ENCODE measurements at regions not wholly inside any gene's neighbourhood (a gene's known extent, or its start where the extent isn't known, plus 50 kb on each side); places are given as distances from the start of the nearest gene placed in this dataset.
"Not testable (repeated sequence)": the region's sequence is repeated elsewhere in the genome, so short reads cannot be mapped to it uniquely, and the experiment has no call there.

- peaks cover 2% of the 10 kb centered on the region for H3K36me3 Mint-ChIP-seq (ENCODE audit: low read depth)
- H3K4me1 Mint-ChIP-seq (ENCODE audit: low read depth), result no peaks in the 10 kb centered on the region
- no peak overlapping the region for H3K27ac Mint-ChIP-seq
- intact Hi-C loops (cut with micrococcal nuclease), result no loop called here
- H3K27me3 Mint-ChIP-seq (ENCODE audit: insufficient read depth), result peaks cover 2% of the 10 kb centered on the region
- H3K4me3 Mint-ChIP-seq, result no peak overlapping the region
- no peak for DNase-seq (ENCODE audit: low spot score)
- H3K9me3 Mint-ChIP-seq, result no peaks in the 10 kb centered on the region
Observed at GRCh38 chr6:153984811-153985210, 54.2 kb upstream of the OPRM1 start.

GRCh38 chr6:153980171-153980570 is 58.9 kb upstream of the OPRM1 start:
- Mint-ChIP-seq H3K4me1 (ENCODE audit: low read depth) (no peaks in the 10 kb centered on the region), H3K27me3 (ENCODE audit: insufficient read depth) (peaks cover 2% of the 10 kb centered on the region), H3K27ac (no peak overlapping the region), H3K9me3 (no peaks in the 10 kb centered on the region), H3K36me3 (ENCODE audit: low read depth) (peaks cover 2% of the 10 kb centered on the region), H3K4me3 (no peak overlapping the region)
- no peak for DNase-seq (ENCODE audit: low spot score)
- intact Hi-C loops (cut with micrococcal nuclease), result no loop called here

GRCh38 chr6:153978911-153979548 is 60.0 kb upstream of the OPRM1 start:
- H3K27me3 Mint-ChIP-seq (ENCODE audit: insufficient read depth); H3K36me3 Mint-ChIP-seq (ENCODE audit: low read depth); DNase-seq (ENCODE audit: low spot score); H3K9me3 Mint-ChIP-seq; H3K4me3 Mint-ChIP-seq; H3K4me1 Mint-ChIP-seq (ENCODE audit: low read depth); intact Hi-C loops (cut with micrococcal nuclease); H3K27ac Mint-ChIP-seq: not testable (repeated sequence)

- H3K36me3 Mint-ChIP-seq (ENCODE audit: low read depth), result no peaks in the 10 kb centered on the region
- no peaks in the 10 kb centered on the region for H3K9me3 Mint-ChIP-seq
- H3K4me3 Mint-ChIP-seq, result no peak overlapping the region
- peaks cover 3% of the 10 kb centered on the region for H3K27me3 Mint-ChIP-seq (ENCODE audit: insufficient read depth)
- H3K4me1 Mint-ChIP-seq (ENCODE audit: low read depth), result no peaks in the 10 kb centered on the region
- DNase-seq (ENCODE audit: low spot score), result no peak
- intact Hi-C loops (cut with micrococcal nuclease), result no loop called here
- no peak overlapping the region for H3K27ac Mint-ChIP-seq
Observed at GRCh38 chr6:153976921-153977693, 61.9 kb upstream of the OPRM1 start.

GRCh38 chr6:153966001-153966400 is 73.0 kb upstream of the OPRM1 start:
- no peaks in the 10 kb centered on the region for H3K9me3 Mint-ChIP-seq

GRCh38 chr6:153963352-153963751 is 75.7 kb upstream of the OPRM1 start:
- H3K9me3 Mint-ChIP-seq, result no peaks in the 10 kb centered on the region
- intact Hi-C loops (cut with micrococcal nuclease), result no loop called here
- H3K4me3 Mint-ChIP-seq, result no peak overlapping the region
- no peaks in the 10 kb centered on the region for H3K36me3 Mint-ChIP-seq (ENCODE audit: low read depth)
- H3K27ac Mint-ChIP-seq, result no peak overlapping the region
- DNase-seq (ENCODE audit: low spot score), result no peak
- H3K4me1 Mint-ChIP-seq (ENCODE audit: low read depth), result no peaks in the 10 kb centered on the region
- H3K27me3 Mint-ChIP-seq (ENCODE audit: insufficient read depth), result no peaks in the 10 kb centered on the region

More at GRCh38 chr6:153966001-153966400, 73.0 kb upstream of the OPRM1 start:
- DNase-seq (ENCODE audit: low spot score), result no peak
- Mint-ChIP-seq H3K27me3 (ENCODE audit: insufficient read depth) (no peaks in the 10 kb centered on the region), H3K36me3 (ENCODE audit: low read depth) (no peaks in the 10 kb centered on the region), H3K4me1 (ENCODE audit: low read depth) (no peaks in the 10 kb centered on the region), H3K4me3 (no peak overlapping the region), H3K27ac (no peak overlapping the region)
- intact Hi-C loops (cut with micrococcal nuclease), result no loop called here

- Mint-ChIP-seq H3K27me3 (ENCODE audit: insufficient read depth) (no peaks in the 10 kb centered on the region), H3K27ac (no peak overlapping the region), H3K36me3 (ENCODE audit: low read depth) (no peaks in the 10 kb centered on the region), H3K4me1 (ENCODE audit: low read depth) (no peaks in the 10 kb centered on the region), H3K9me3 (no peaks in the 10 kb centered on the region), H3K4me3 (no peak overlapping the region)
- no peak for DNase-seq (ENCODE audit: low spot score)
- intact Hi-C loops (cut with micrococcal nuclease), result no loop called here
Observed at GRCh38 chr6:153962555-153962954, 76.5 kb upstream of the OPRM1 start.

- Mint-ChIP-seq H3K27me3 (ENCODE audit: insufficient read depth) (no peaks in the 10 kb centered on the region), H3K4me1 (ENCODE audit: low read depth) (no peaks in the 10 kb centered on the region), H3K4me3 (no peak overlapping the region), H3K27ac (no peak overlapping the region), H3K36me3 (ENCODE audit: low read depth) (no peaks in the 10 kb centered on the region), H3K9me3 (no peaks in the 10 kb centered on the region)
- no peak for DNase-seq (ENCODE audit: low spot score)
- intact Hi-C loops (cut with micrococcal nuclease), result no loop called here
Observed at GRCh38 chr6:153960741-153961140, 78.3 kb upstream of the OPRM1 start.

- H3K4me1 Mint-ChIP-seq (ENCODE audit: low read depth), result no peaks in the 10 kb centered on the region
- no peak for DNase-seq (ENCODE audit: low spot score)
- H3K27me3 Mint-ChIP-seq (ENCODE audit: insufficient read depth), result peaks cover 2% of the 10 kb centered on the region
- H3K9me3 Mint-ChIP-seq, result no peaks in the 10 kb centered on the region
- no peak overlapping the region for H3K27ac Mint-ChIP-seq
- no peaks in the 10 kb centered on the region for H3K36me3 Mint-ChIP-seq (ENCODE audit: low read depth)
- intact Hi-C loops (cut with micrococcal nuclease), result no loop called here
- H3K4me3 Mint-ChIP-seq, result no peak overlapping the region
Observed at GRCh38 chr6:153960281-153960680, 78.8 kb upstream of the OPRM1 start.

- no peaks in the 10 kb centered on the region for H3K4me1 Mint-ChIP-seq (ENCODE audit: low read depth)
- no peak overlapping the region for H3K4me3 Mint-ChIP-seq
- intact Hi-C loops (cut with micrococcal nuclease), result no loop called here
- no peaks in the 10 kb centered on the region for H3K9me3 Mint-ChIP-seq
- no peaks in the 10 kb centered on the region for H3K36me3 Mint-ChIP-seq (ENCODE audit: low read depth)
- no peak for DNase-seq (ENCODE audit: low spot score)
- H3K27ac Mint-ChIP-seq, result no peak overlapping the region
- peaks cover 2% of the 10 kb centered on the region for H3K27me3 Mint-ChIP-seq (ENCODE audit: insufficient read depth)
Observed at GRCh38 chr6:153959276-153959675, 79.8 kb upstream of the OPRM1 start.

- H3K27me3 Mint-ChIP-seq (ENCODE audit: insufficient read depth), result peaks cover 2% of the 10 kb centered on the region
- no peaks in the 10 kb centered on the region for H3K4me1 Mint-ChIP-seq (ENCODE audit: low read depth)
- no peaks in the 10 kb centered on the region for H3K36me3 Mint-ChIP-seq (ENCODE audit: low read depth)
- no peak for DNase-seq (ENCODE audit: low spot score)
- no peak overlapping the region for H3K4me3 Mint-ChIP-seq
- intact Hi-C loops (cut with micrococcal nuclease), result no loop called here
- H3K9me3 Mint-ChIP-seq, result no peaks in the 10 kb centered on the region
- H3K27ac Mint-ChIP-seq, result no peak overlapping the region
Observed at GRCh38 chr6:153958860-153959259, 80.2 kb upstream of the OPRM1 start.

- DNase-seq (ENCODE audit: low spot score), result no peak
- Mint-ChIP-seq H3K4me1 (ENCODE audit: low read depth) (no peaks in the 10 kb centered on the region), H3K27ac (no peak overlapping the region), H3K4me3 (no peak overlapping the region), H3K36me3 (ENCODE audit: low read depth) (no peaks in the 10 kb centered on the region), H3K9me3 (peaks cover 5% of the 10 kb centered on the region), H3K27me3 (ENCODE audit: insufficient read depth) (peaks cover 2% of the 10 kb centered on the region)
- intact Hi-C loops (cut with micrococcal nuclease), result no loop called here
Observed at GRCh38 chr6:153957394-153957793, 81.6 kb upstream of the OPRM1 start.

GRCh38 chr6:153956808-153957207 is 82.2 kb upstream of the OPRM1 start:
- intact Hi-C loops (cut with micrococcal nuclease), result no loop called here
- no peak for DNase-seq (ENCODE audit: low spot score)
- Mint-ChIP-seq H3K27ac (no peak overlapping the region), H3K36me3 (ENCODE audit: low read depth) (no peaks in the 10 kb centered on the region), H3K27me3 (ENCODE audit: insufficient read depth) (peaks cover 2% of the 10 kb centered on the region), H3K4me3 (no peak overlapping the region), H3K4me1 (ENCODE audit: low read depth) (no peaks in the 10 kb centered on the region), H3K9me3 (peaks cover 5% of the 10 kb centered on the region)
